GM12872 (cell line): ENCODE measurements at regions not wholly inside any gene's neighbourhood (a gene's known extent, or its start where the extent isn't known, plus 50 kb on each side); places are given as distances from the start of the nearest gene placed in this dataset.

ENCODE experiments used
- CTCF ChIP-seq: IDR thresholded peaks from 3 replicates; pipeline ENCODE4 v1.5.1; 2011; ENCODE audit warnings: low read depth, mild to moderate bottlenecking, low read length, moderate library complexity; ENCODE audit not compliant: insufficient read depth

GRCh38 chr11:104365676-104366075 lies 201.7 kb upstream of the PDGFD start:
- no peak for TF ChIP-seq CTCF

GRCh38 chr11:104361975-104362374 lies 198.0 kb upstream of the PDGFD start:
- no peak for TF ChIP-seq CTCF

GRCh38 chr11:104352036-104352435 lies 188.1 kb upstream of the PDGFD start:
- TF ChIP-seq CTCF, result no peak

GRCh38 chr11:104343578-104343977 lies 179.6 kb upstream of the PDGFD start:
- peak; percentile 47; the same call in 2 of the 3 replicates for TF ChIP-seq CTCF

GRCh38 chr11:104340590-104340989 lies 176.6 kb upstream of the PDGFD start:
- no peak for TF ChIP-seq CTCF

- no peak for TF ChIP-seq CTCF
Observed at GRCh38 chr11:104339380-104339831, 175.5 kb upstream of the PDGFD start.

GRCh38 chr11:104338186-104338585 lies 174.2 kb upstream of the PDGFD start:
- no peak for TF ChIP-seq CTCF

GRCh38 chr11:104337273-104337672 lies 173.3 kb upstream of the PDGFD start:
- no peak for TF ChIP-seq CTCF
